ENCODE measurements at regions not wholly inside any gene's neighbourhood (a gene's known extent, or its start where the extent isn't known, plus 50 kb on each side); places are given as distances from the start of the nearest gene placed in this dataset.

- TF ChIP-seq, protein P1, sequence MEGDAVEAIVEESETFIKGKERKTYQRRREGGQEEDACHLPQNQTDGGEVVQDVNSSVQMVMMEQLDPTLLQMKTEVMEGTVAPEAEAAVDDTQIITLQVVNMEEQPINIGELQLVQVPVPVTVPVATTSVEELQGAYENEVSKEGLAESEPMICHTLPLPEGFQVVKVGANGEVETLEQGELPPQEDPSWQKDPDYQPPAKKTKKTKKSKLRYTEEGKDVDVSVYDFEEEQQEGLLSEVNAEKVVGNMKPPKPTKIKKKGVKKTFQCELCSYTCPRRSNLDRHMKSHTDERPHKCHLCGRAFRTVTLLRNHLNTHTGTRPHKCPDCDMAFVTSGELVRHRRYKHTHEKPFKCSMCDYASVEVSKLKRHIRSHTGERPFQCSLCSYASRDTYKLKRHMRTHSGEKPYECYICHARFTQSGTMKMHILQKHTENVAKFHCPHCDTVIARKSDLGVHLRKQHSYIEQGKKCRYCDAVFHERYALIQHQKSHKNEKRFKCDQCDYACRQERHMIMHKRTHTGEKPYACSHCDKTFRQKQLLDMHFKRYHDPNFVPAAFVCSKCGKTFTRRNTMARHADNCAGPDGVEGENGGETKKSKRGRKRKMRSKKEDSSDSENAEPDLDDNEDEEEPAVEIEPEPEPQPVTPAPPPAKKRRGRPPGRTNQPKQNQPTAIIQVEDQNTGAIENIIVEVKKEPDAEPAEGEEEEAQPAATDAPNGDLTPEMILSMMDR (IDR thresholded peaks at IDR 0.05): no peak
- TF ChIP-seq POLR2A (IDR thresholded peaks at IDR 0.05): no peak
These were observed 124.8 kb upstream of the SIX2 start for GRCh38 chr2:45134014-45134413.
